IMR-90 (cell line): ENCODE measurements at regions not wholly inside any gene's neighbourhood (a gene's known extent, or its start where the extent isn't known, plus 50 kb on each side); places are given as distances from the start of the nearest gene placed in this dataset.

Experiments
- ATAC-seq: fragments of 200-7000 bp; cut with Tn5 transposase; 2 replicates; pipeline ENCODE4 v1.9.1; 2020; ENCODE audit warnings: low read depth, mild to moderate bottlenecking, moderate library complexity
- BruUV-seq: library from RNA; stranded (reverse); fragments of 400-500 nt; replicated peaks from 2 replicates; lab custom pipeline; 2021; lab: Mats Ljungman, UMichigan
- CTCF ChIA-PET: fragments of 300-600 bp; formaldehyde crosslinking; extraction: SDS; loops from one replicate; lab custom pipeline; 2021; ENCODE audit warnings: antibody characterized with exemption; lab: Yijun Ruan, JAX
- POLR2A ChIA-PET: fragments of 300-600 bp; sonication (Branson Sonifier 250); formaldehyde crosslinking; loops from one replicate; lab custom pipeline; 2022; ENCODE audit warnings: antibody characterized with exemption; ENCODE audit not compliant: unreplicated experiment; lab: Charles Lee
- DNase-seq: peaks from one replicate; pipeline ENCODE4 v3.0.0; 2013
- H2AFZ ChIP-seq: replicated peaks from 2 replicates; pipeline ENCODE3; 2013; ENCODE audit warnings: low read length, mild to moderate bottlenecking; ENCODE audit not compliant: poor library complexity
- H2AK5ac ChIP-seq: 2 replicates; pipeline ENCODE4 v1.6.1; 2013; ENCODE audit warnings: low read depth, low read length, inconsistent platforms
- H2AK9ac ChIP-seq: replicated peaks from 2 replicates; pipeline ENCODE3; 2013; ENCODE audit warnings: mild to moderate bottlenecking, low read depth, low read length, moderate library complexity; ENCODE audit not compliant: poor library complexity
- H2BK120ac ChIP-seq: 2 replicates; pipeline ENCODE4 v1.6.1; 2013; ENCODE audit warnings: low read depth, low read length, inconsistent platforms
- H2BK15ac ChIP-seq: 3 replicates; pipeline ENCODE4 v1.6.1; 2013; ENCODE audit warnings: low read depth, low read length, inconsistent platforms
- H2BK20ac ChIP-seq: 2 replicates; pipeline ENCODE4 v1.6.1; 2013; ENCODE audit warnings: low read depth, mild to moderate bottlenecking, inconsistent platforms, low read length, moderate library complexity
- H2BK5ac ChIP-seq: 2 replicates; pipeline ENCODE4 v1.6.1; 2013; ENCODE audit warnings: mild to moderate bottlenecking, low read depth, low read length, inconsistent platforms; ENCODE audit not compliant: poor library complexity, severe bottlenecking
- H3K14ac ChIP-seq: replicated peaks from 2 replicates; pipeline ENCODE4 v1.6.1; 2013; ENCODE audit warnings: low read depth, low read length, inconsistent platforms
- H3K18ac ChIP-seq: 2 replicates; pipeline ENCODE4 v1.6.1; 2013; ENCODE audit warnings: low read depth, low read length, control low read depth
- H3K23ac ChIP-seq: 2 replicates; pipeline ENCODE4 v1.6.1; 2013; ENCODE audit warnings: low read depth, low read length, inconsistent platforms
- H3K27ac ChIP-seq: 2 replicates; pipeline ENCODE4 v1.5.1; 2013; ENCODE audit warnings: mild to moderate bottlenecking, control low read depth, low read length; ENCODE audit not compliant: insufficient read depth
- H3K27me3 ChIP-seq: 2 replicates; pipeline ENCODE4 v1.6.1; 2013; ENCODE audit warnings: low read length; ENCODE audit not compliant: control insufficient read depth, insufficient read depth
- H3K36me3 ChIP-seq: 2 replicates; pipeline ENCODE4 v1.6.1; 2013; ENCODE audit warnings: low read length, mixed read lengths; ENCODE audit not compliant: control insufficient read depth, insufficient read depth
- H3K4ac ChIP-seq: 2 replicates; pipeline ENCODE4 v1.6.1; 2013; ENCODE audit warnings: low read depth, low read length, inconsistent platforms
- H3K4me1 ChIP-seq: 2 replicates; pipeline ENCODE4 v1.6.1; 2013; ENCODE audit warnings: low read length, mixed read lengths; ENCODE audit not compliant: control insufficient read depth, insufficient read depth
- H3K4me2 ChIP-seq: 2 replicates; pipeline ENCODE4 v1.6.1; 2013; ENCODE audit warnings: low read depth, mild to moderate bottlenecking, control low read depth, low read length, moderate library complexity
- H3K4me3 ChIP-seq: 2 replicates; pipeline ENCODE4 v1.5.1; 2013; ENCODE audit warnings: low read depth, mild to moderate bottlenecking, control low read depth, low read length, moderate library complexity; ENCODE audit not compliant: insufficient read depth
- H3K56ac ChIP-seq: 2 replicates; pipeline ENCODE4 v1.6.1; 2013; ENCODE audit warnings: low read length, inconsistent platforms; ENCODE audit not compliant: insufficient read depth; ENCODE audit errors: extremely low read depth
- H3K79me1 ChIP-seq, 2 experiments: 2 replicates each; pipeline ENCODE4 v1.6.1; 2013; ENCODE audit warnings: low read length in 2 of 2, inconsistent platforms in 1 of 2, low read depth in 1 of 2
- H3K9ac ChIP-seq: 2 replicates; pipeline ENCODE4 v1.6.1; 2013; ENCODE audit warnings: low read depth, low read length, control low read depth
- H3K9me1 ChIP-seq: 2 replicates; pipeline ENCODE4 v1.6.1; 2013; ENCODE audit warnings: low read length, inconsistent platforms; ENCODE audit not compliant: insufficient read depth
- H3K9me3 ChIP-seq: 2 replicates; pipeline ENCODE4 v1.6.1; 2013; ENCODE audit warnings: low read length; ENCODE audit not compliant: control insufficient read depth, insufficient read depth
- H4K20me1 ChIP-seq: 2 replicates; pipeline ENCODE4 v1.6.1; 2013; ENCODE audit warnings: low read length, inconsistent platforms; ENCODE audit not compliant: insufficient read depth
- H4K5ac ChIP-seq: 2 replicates; pipeline ENCODE4 v1.6.1; 2013; ENCODE audit warnings: mild to moderate bottlenecking, low read depth, low read length, control low read depth
- H4K8ac ChIP-seq, 2 experiments: 2 replicates each; pipeline ENCODE4 v1.6.1; 2013; ENCODE audit warnings: low read depth in 2 of 2, low read length in 2 of 2, control low read depth in 1 of 2, inconsistent platforms in 1 of 2
- H4K91ac ChIP-seq: 2 replicates; pipeline ENCODE4 v1.6.1; 2013; ENCODE audit warnings: low read depth, low read length, inconsistent platforms; ENCODE audit not compliant: insufficient read depth
- BHLHE40 ChIP-seq: fragments of 150-350 bp; IDR thresholded peaks from 2 replicates; pipeline ENCODE4 v1.6.1; 2016; ENCODE audit warnings: mild to moderate bottlenecking, low read depth, low read length
- CEBPB ChIP-seq: IDR thresholded peaks from 2 replicates; pipeline ENCODE4 v1.6.1; 2012; ENCODE audit warnings: low read depth, low read length, improper control_type of control experiment
- CHD1 ChIP-seq: IDR thresholded peaks from 2 replicates; pipeline ENCODE4 v1.6.1; 2012; ENCODE audit warnings: low read depth, low read length, improper control_type of control experiment
- CTCF ChIP-seq: conservative IDR thresholded peaks from 2 replicates; pipeline ENCODE4 v1.5.1; 2012; ENCODE audit warnings: mild to moderate bottlenecking, low read depth, low read length, improper control_type of control experiment
- ELK1 ChIP-seq: fragments of 150-350 bp; IDR thresholded peaks from 2 replicates; pipeline ENCODE4 v1.6.1; 2016; ENCODE audit warnings: low read depth, mild to moderate bottlenecking, low read length, moderate library complexity, borderline replicate concordance
- FOS ChIP-seq: fragments of 150-350 bp; IDR thresholded peaks from 2 replicates; pipeline ENCODE4 v1.6.1; 2016; ENCODE audit warnings: low read depth, low read length
- MAFK ChIP-seq: IDR thresholded peaks from 2 replicates; pipeline ENCODE4 v1.6.1; 2012; ENCODE audit warnings: low read depth, low read length, improper control_type of control experiment
- MAZ ChIP-seq: IDR thresholded peaks from 2 replicates; pipeline ENCODE4 v1.6.1; 2012; ENCODE audit warnings: low read depth, mild to moderate bottlenecking, low read length, improper control_type of control experiment, moderate library complexity, borderline replicate concordance
- MXI1 ChIP-seq: IDR thresholded peaks from 2 replicates; pipeline ENCODE4 v1.6.1; 2012; ENCODE audit warnings: low read depth, mild to moderate bottlenecking, low read length, moderate library complexity, borderline replicate concordance
- NFE2L2 ChIP-seq: fragments of 150-350 bp; IDR thresholded peaks from 2 replicates; pipeline ENCODE4 v1.6.1; 2016; ENCODE audit warnings: low read depth, mild to moderate bottlenecking, low read length
- POLR2A ChIP-seq: IDR thresholded peaks from 2 replicates; pipeline ENCODE4 v1.6.1; 2012; ENCODE audit warnings: mild to moderate bottlenecking, low read depth, low read length
- RAD21 ChIP-seq: IDR thresholded peaks from 2 replicates; pipeline ENCODE4 v1.6.1; 2012; ENCODE audit warnings: low read length, improper control_type of control experiment
- RCOR1 ChIP-seq: IDR thresholded peaks from 2 replicates; pipeline ENCODE4 v1.6.1; 2012; ENCODE audit warnings: mild to moderate bottlenecking, low read length, improper control_type of control experiment; ENCODE audit not compliant: insufficient replicate concordance
- RFX5 ChIP-seq: IDR thresholded peaks from 2 replicates; pipeline ENCODE4 v1.8.0; 2012; ENCODE audit warnings: low read depth, mild to moderate bottlenecking, low read length, moderate library complexity
- SMC3 ChIP-seq: fragments of 150-350 bp; IDR thresholded peaks from 2 replicates; pipeline ENCODE4 v1.6.1; 2016; ENCODE audit warnings: low read depth, mild to moderate bottlenecking, antibody characterized with exemption, low read length, moderate library complexity
- USF2 ChIP-seq: fragments of 150-350 bp; IDR thresholded peaks from 2 replicates; pipeline ENCODE4 v1.6.1; 2017; ENCODE audit warnings: mild to moderate bottlenecking, antibody characterized with exemption, low read length, low read depth
- WGBS, 2 experiments: methylation state at CpG; one replicate each; pipeline versions ENCODE4 v1.1.5 to v1.1.7; 2013; ENCODE audit warnings: missing lambda C conversion rate in 2 of 2; ENCODE audit not compliant: insufficient read length in 1 of 2; ENCODE audit errors: extremely low coverage in 2 of 2; 5-methylcytosine and 5-hydroxymethylcytosine counted together
- dilution Hi-C: fragments of 300-500 bp; cut with HindIII; formaldehyde crosslinking; loops from one replicate; pipeline ENCODE4 v1.14.3; 2018; ENCODE audit warnings: low sequenced_read_pairs; ENCODE audit not compliant: unreplicated experiment
- in situ Hi-C: fragments of 300-500 bp; cut with MboI; formaldehyde crosslinking; loops from 3 replicates; pipeline ENCODE4 v1.14.3; 2019; ENCODE audit warnings: low sequenced_read_pairs, inconsistent platforms, mixed read lengths
- intact Hi-C: fragments of 100-400 bp; cut with micrococcal nuclease; formaldehyde crosslinking; loops from 2 replicates; pipeline ENCODE4 v1.10.0; 2022

- BruUV-seq: no TSS peak
- no peak overlapping the region for H3K56ac ChIP-seq
- no peak overlapping the region for H3K18ac ChIP-seq
- H2BK120ac ChIP-seq: no peak overlapping the region
- H4K5ac ChIP-seq: no peak overlapping the region
- no peaks in the 10 kb centered on the region for H3K36me3 ChIP-seq
- 100% methylated on average over 1 of the region's 4 CpGs; no CpG with 5 or more reads in 1 of the 2 experiments for WGBS, 2 experiments
- H2AK5ac ChIP-seq: no peak overlapping the region
- CTCF ChIA-PET: no interaction called here
- dilution Hi-C loops (no loop called here), intact Hi-C loops (no loop called here), in situ Hi-C loops (no loop called here)
- H2BK5ac ChIP-seq: no peak overlapping the region
- H3K79me1 ChIP-seq: no peaks in the 10 kb centered on the region
- no peak overlapping the region for H2AK9ac ChIP-seq
- no peak overlapping the region for H3K23ac ChIP-seq
- H3K27ac ChIP-seq: no peak overlapping the region
- H2BK20ac ChIP-seq: no peak overlapping the region
- no peak overlapping the region for H3K9ac ChIP-seq
- no peak overlapping the region for H3K4me2 ChIP-seq
- H3K27me3 ChIP-seq: no peaks in the 10 kb centered on the region
- H2BK15ac ChIP-seq: no peak overlapping the region
- H4K91ac ChIP-seq: no peak overlapping the region
- POLR2A ChIA-PET: no interaction called here
- no peak overlapping the region for H2AFZ ChIP-seq
- H3K4ac ChIP-seq: no peak overlapping the region
- no peaks in the 10 kb centered on the region for H3K9me1 ChIP-seq
- H3K9me3 ChIP-seq: no peaks in the 10 kb centered on the region
- no peaks in the 10 kb centered on the region for H4K20me1 ChIP-seq
- TF ChIP-seq RAD21 (no peak), BHLHE40 (no peak), MXI1 (no peak), CHD1 (no peak), FOS (no peak), RCOR1 (no peak), POLR2A (no peak), SMC3 (no peak), NFE2L2 (no peak), MAZ (no peak), CTCF (no peak), MAFK (no peak), RFX5 (no peak), USF2 (no peak), CEBPB (no peak), ELK1 (no peak)
- DNase-seq (no peak), ATAC-seq (no peak)
- no peak overlapping the region for H4K8ac ChIP-seq
- no peak overlapping the region for H3K14ac ChIP-seq
- no peak overlapping the region for H3K4me3 ChIP-seq
- no peaks in the 10 kb centered on the region for H3K4me1 ChIP-seq
Measured at GRCh38 chr4:177087060-177087459, 222.6 kb upstream of the NEIL3 start.
